KMS-11 (cell line): ENCODE measurements at regions not wholly inside any gene's neighbourhood (a gene's known extent, or its start where the extent isn't known, plus 50 kb on each side); places are given as distances from the start of the nearest gene placed in this dataset.

Source experiments
- H2AFZ ChIP-seq: fragments of 200-600 bp; sonication (generic); 2 replicates; pipeline ENCODE4 v1.6.1; 2016; ENCODE audit warnings: antibody characterized with exemption, mixed run types, low read depth
- H3K27ac ChIP-seq: fragments of 200-600 bp; sonication (generic); 2 replicates; pipeline ENCODE4 v1.6.1; 2016; ENCODE audit warnings: mild to moderate bottlenecking, mixed run types
- H3K27me3 ChIP-seq: fragments of 200-600 bp; sonication (generic); 2 replicates; pipeline ENCODE4 v1.6.1; 2017; ENCODE audit warnings: mild to moderate bottlenecking, low read depth, mixed run types, moderate library complexity; ENCODE audit not compliant: insufficient read depth
- H3K36me3 ChIP-seq: fragments of 200-600 bp; sonication (generic); 2 replicates; pipeline ENCODE4 v1.6.1; 2017; ENCODE audit warnings: mild to moderate bottlenecking, mixed run types; ENCODE audit not compliant: insufficient read depth
- H3K4me1 ChIP-seq: fragments of 200-600 bp; sonication (generic); 2 replicates; pipeline ENCODE4 v1.6.1; 2016; ENCODE audit warnings: mild to moderate bottlenecking, low read depth, mixed run types; ENCODE audit not compliant: poor library complexity, severe bottlenecking
- H3K4me2 ChIP-seq: fragments of 200-600 bp; sonication (generic); 2 replicates; pipeline ENCODE4 v1.7.0; 2016; ENCODE audit warnings: mild to moderate bottlenecking, mixed run types
- H3K4me3 ChIP-seq: fragments of 200-600 bp; sonication (generic); IDR thresholded peaks from 2 replicates; pipeline ENCODE4 v1.6.1; 2017; ENCODE audit warnings: low read depth, low read length, mixed read lengths; ENCODE audit not compliant: insufficient read depth
- H3K79me2 ChIP-seq: fragments of 200-600 bp; sonication (generic); 2 replicates; pipeline ENCODE4 v1.6.1; 2016; ENCODE audit warnings: low read depth, mixed run types; ENCODE audit not compliant: insufficient read depth
- H3K9ac ChIP-seq: fragments of 200-600 bp; sonication (generic); 2 replicates; pipeline ENCODE4 v1.6.1; 2016; ENCODE audit warnings: mild to moderate bottlenecking, mixed run types
- H4K20me1 ChIP-seq: fragments of 200-600 bp; sonication (generic); 2 replicates; pipeline ENCODE4 v1.6.1; 2016; ENCODE audit warnings: mild to moderate bottlenecking, mixed run types; ENCODE audit not compliant: insufficient read depth
- TF ChIP-seq, protein P1 (sequence below): fragments of 200-600 bp; sonication (generic); conservative IDR thresholded peaks from 2 replicates; pipeline ENCODE4 v1.6.1; 2017; ENCODE audit warnings: low read depth, mild to moderate bottlenecking, antibody characterized with exemption, low read length, moderate library complexity, mixed read lengths

DNA sequence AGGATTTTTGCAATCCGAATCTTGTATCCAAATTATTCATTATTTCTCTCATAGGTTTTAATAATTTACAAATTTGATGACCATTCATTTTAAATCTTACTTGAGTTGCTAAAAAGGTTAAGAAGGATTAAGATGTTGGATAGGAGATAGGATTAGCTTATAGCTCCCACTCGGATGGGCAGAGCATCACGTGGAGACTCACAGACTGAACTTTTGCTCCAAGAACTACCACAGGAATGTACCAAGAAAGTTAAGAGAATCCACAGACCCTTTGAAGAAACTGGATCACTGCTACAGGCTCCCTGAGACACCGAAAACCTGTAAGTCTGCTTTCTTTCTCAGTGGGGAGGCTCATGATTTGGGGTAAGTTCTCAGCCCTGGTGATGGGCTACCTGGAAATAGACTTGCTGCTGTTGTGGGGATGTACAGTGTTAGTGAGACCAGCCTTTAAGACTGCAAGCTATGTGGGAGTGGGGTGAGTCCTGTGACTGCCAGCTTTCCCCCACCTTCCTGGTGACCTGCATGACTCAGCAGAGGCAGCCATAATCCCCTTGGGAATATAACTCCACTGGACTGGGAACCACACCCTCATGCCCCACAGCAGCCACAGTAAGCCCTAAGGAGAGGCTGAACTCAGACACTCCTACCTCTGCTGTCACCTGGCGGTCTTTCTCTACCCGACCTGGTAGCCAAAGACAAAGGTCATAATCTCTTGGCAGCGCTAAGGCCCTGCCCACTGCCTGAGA lies 1458.0 kb downstream of the OLFM4 start:
- no peaks in the 10 kb centered on the region for H4K20me1 ChIP-seq
- no peaks in the 10 kb centered on the region for H3K79me2 ChIP-seq
- H3K4me1 ChIP-seq, result no peaks in the 10 kb centered on the region
- no peak overlapping the region for H3K4me2 ChIP-seq
- no peak overlapping the region for H3K4me3 ChIP-seq
- H3K36me3 ChIP-seq, result no peaks in the 10 kb centered on the region
- H2AFZ ChIP-seq, result no peak overlapping the region
- H3K27ac ChIP-seq, result no peak overlapping the region
- TF ChIP-seq, protein P1, sequence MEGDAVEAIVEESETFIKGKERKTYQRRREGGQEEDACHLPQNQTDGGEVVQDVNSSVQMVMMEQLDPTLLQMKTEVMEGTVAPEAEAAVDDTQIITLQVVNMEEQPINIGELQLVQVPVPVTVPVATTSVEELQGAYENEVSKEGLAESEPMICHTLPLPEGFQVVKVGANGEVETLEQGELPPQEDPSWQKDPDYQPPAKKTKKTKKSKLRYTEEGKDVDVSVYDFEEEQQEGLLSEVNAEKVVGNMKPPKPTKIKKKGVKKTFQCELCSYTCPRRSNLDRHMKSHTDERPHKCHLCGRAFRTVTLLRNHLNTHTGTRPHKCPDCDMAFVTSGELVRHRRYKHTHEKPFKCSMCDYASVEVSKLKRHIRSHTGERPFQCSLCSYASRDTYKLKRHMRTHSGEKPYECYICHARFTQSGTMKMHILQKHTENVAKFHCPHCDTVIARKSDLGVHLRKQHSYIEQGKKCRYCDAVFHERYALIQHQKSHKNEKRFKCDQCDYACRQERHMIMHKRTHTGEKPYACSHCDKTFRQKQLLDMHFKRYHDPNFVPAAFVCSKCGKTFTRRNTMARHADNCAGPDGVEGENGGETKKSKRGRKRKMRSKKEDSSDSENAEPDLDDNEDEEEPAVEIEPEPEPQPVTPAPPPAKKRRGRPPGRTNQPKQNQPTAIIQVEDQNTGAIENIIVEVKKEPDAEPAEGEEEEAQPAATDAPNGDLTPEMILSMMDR, result no peak
- H3K9ac ChIP-seq, result no peak overlapping the region
- H3K27me3 ChIP-seq, result no peaks in the 10 kb centered on the region

DNA sequence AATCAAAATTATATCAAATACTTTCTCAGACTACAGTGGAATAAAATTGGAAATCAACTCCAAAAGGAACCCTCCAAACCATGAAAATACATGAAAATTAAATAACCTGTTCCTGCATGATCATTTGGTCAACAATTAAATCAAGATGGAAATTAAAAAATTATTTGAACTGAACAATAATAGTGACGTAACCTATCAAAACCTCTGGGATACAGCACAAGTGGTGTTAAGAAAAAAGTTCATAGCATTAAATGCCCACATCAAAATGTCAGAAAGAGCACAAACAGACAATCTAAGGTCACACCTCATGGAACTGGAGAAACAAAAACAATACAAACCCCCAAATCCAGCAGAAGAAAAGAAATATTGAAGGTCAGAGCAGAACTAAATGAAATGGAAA lies 1460.7 kb downstream of the OLFM4 start:
- Histone ChIP-seq H3K4me3 (no peak overlapping the region), H2AFZ (no peak overlapping the region), H4K20me1 (no peaks in the 10 kb centered on the region), H3K36me3 (no peaks in the 10 kb centered on the region), H3K4me1 (no peaks in the 10 kb centered on the region), H3K4me2 (no peak overlapping the region), H3K79me2 (no peaks in the 10 kb centered on the region), H3K9ac (no peak overlapping the region), H3K27me3 (no peaks in the 10 kb centered on the region), H3K27ac (no peak overlapping the region)
- TF ChIP-seq, protein P1, result no peak

DNA sequence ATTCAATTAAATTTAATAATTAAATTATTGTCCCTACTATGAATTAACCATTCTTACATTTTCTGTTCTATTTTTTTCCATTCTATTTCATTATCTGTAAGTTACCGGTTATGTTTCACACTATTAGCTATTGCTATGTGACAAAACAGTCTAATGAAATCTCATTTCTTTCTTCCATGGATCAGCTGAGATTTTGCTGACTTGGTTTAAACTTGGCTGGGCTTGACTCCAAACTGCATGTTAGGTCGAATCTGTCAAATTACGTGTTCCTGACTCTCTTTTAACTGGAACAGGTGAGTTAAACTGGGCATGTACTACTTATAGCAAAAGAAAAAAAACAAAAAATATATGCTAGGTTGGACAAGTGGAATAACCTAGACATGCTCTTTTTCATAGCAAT lies 1464.4 kb downstream of the OLFM4 start:
- no peaks in the 10 kb centered on the region for H3K36me3 ChIP-seq
- no peak overlapping the region for H2AFZ ChIP-seq
- no peaks in the 10 kb centered on the region for H3K27me3 ChIP-seq

DNA sequence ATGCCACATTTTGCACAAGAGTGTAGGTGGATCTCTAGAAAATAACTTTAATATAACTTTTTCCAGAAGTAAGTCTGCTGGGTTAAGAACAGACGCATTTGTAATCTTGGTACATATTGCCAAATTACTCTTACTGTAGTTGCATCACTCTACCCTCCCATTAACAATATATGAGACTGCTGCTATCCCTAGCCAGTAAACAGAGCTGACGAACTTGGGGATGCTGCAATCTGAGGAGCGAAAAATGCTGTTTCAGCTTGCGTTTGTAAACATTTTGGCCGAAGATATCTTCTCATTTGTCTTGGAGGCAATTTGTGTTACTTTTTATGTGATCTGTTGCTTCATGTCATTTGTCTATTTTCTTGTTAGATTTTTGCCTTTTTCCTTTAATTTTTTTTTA lies 1482.8 kb downstream of the OLFM4 start:
- Histone ChIP-seq H3K79me2 (no peaks in the 10 kb centered on the region), H3K4me1 (no peaks in the 10 kb centered on the region), H3K27ac (no peak overlapping the region), H3K9ac (no peak overlapping the region), H3K36me3 (no peaks in the 10 kb centered on the region), H4K20me1 (no peaks in the 10 kb centered on the region), H2AFZ (no peak overlapping the region), H3K27me3 (no peaks in the 10 kb centered on the region), H3K4me2 (no peak overlapping the region), H3K4me3 (no peak overlapping the region)
- TF ChIP-seq, protein P1, result no peak

More for the DNA sequence above, 1464.4 kb downstream of the OLFM4 start:
- Histone ChIP-seq H3K9ac (no peak overlapping the region), H4K20me1 (no peaks in the 10 kb centered on the region), H3K4me3 (no peak overlapping the region), H3K4me1 (no peaks in the 10 kb centered on the region), H3K27ac (no peak overlapping the region), H3K79me2 (no peaks in the 10 kb centered on the region), H3K4me2 (no peak overlapping the region)
- TF ChIP-seq, protein P1, result no peak
